GM12892 (cell line): ENCODE measurements at regions not wholly inside any gene's neighbourhood (a gene's known extent, or its start where the extent isn't known, plus 50 kb on each side); places are given as distances from the start of the nearest gene placed in this dataset.
"Not testable (repeated sequence)": the region's sequence is repeated elsewhere in the genome, so short reads cannot be mapped to it uniquely, and the experiment has no call there.

Source experiments
- POLR2A ChIP-seq: IDR thresholded peaks from 2 replicates; pipeline ENCODE4 v1.6.1; 2011; ENCODE audit warnings: low read depth, low read length, control low read depth
- POLR2AphosphoS5 ChIP-seq: IDR thresholded peaks from 2 replicates; pipeline ENCODE4 v1.6.1; 2011; ENCODE audit warnings: low read depth, low read length, control low read depth
- TAF1 ChIP-seq: IDR thresholded peaks from 2 replicates; pipeline ENCODE4 v1.6.1; 2011; ENCODE audit warnings: low read depth, mild to moderate bottlenecking, control low read depth, low read length, borderline replicate concordance

GRCh38 chr22:47488131-47488530 is 725.7 kb downstream of the TBC1D22A start:
- not testable (repeated sequence) for TF ChIP-seq POLR2A, TAF1, POLR2AphosphoS5
